Brain microvascular endothelial cell (primary cell): ENCODE measurements at regions not wholly inside any gene's neighbourhood (a gene's known extent, or its start where the extent isn't known, plus 50 kb on each side); places are given as distances from the start of the nearest gene placed in this dataset.

ENCODE experiments used
- DNase-seq: peaks from one replicate; pipeline ENCODE4 v3.0.0-alpha.2; 2020
- H3K27ac ChIP-seq: fragments of 250-450 bp; sonication (Bioruptor Pico); 2 replicates; pipeline ENCODE4 v1.5.1; 2020; ENCODE audit warnings: mild to moderate bottlenecking, moderate library complexity
- H3K27me3 ChIP-seq: fragments of 250-450 bp; sonication (Bioruptor Pico); replicated peaks from 2 replicates; pipeline ENCODE4 v1.5.1; 2020; ENCODE audit warnings: mild to moderate bottlenecking
- H3K36me3 ChIP-seq: fragments of 250-450 bp; sonication (Bioruptor Pico); replicated peaks from 2 replicates; pipeline ENCODE4 v1.5.1; 2020; ENCODE audit warnings: mild to moderate bottlenecking
- H3K4me3 ChIP-seq: 2 replicates; pipeline ENCODE4 v1.5.1; 2011; ENCODE audit warnings: low read depth, mild to moderate bottlenecking, control low read depth, low read length, moderate library complexity
- CTCF ChIP-seq: IDR thresholded peaks from 2 replicates; pipeline ENCODE4 v1.5.1; 2011; ENCODE audit warnings: low read depth, mild to moderate bottlenecking, moderate library complexity, low read length, control low read depth, inconsistent platforms; ENCODE audit errors: missing control alignments
- in situ Hi-C: cut with HindIII; loops from 2 replicates; pipeline ENCODE4 v1.10.0; 2017; ENCODE audit warnings: low sequenced_read_pairs, low pct_ligation_motif_present

GRCh38 chr2:186327251-186327868 lies 158.7 kb upstream of the ZC3H15 start:
- no peaks in the 10 kb centered on the region for H3K36me3 ChIP-seq
- in situ Hi-C loops: no loop called here
- DNase-seq: no peak
- no peak for TF ChIP-seq CTCF
- H3K4me3 ChIP-seq: no peak overlapping the region
- H3K27me3 ChIP-seq: no peaks in the 10 kb centered on the region
- H3K27ac ChIP-seq: no peak overlapping the region

GRCh38 chr2:186328838-186329237 lies 157.2 kb upstream of the ZC3H15 start:
- Histone ChIP-seq H3K36me3 (no peaks in the 10 kb centered on the region), H3K27me3 (no peaks in the 10 kb centered on the region), H3K27ac (no peak overlapping the region), H3K4me3 (no peak overlapping the region)
- no peak for DNase-seq
- in situ Hi-C loops: no loop called here
- no peak for TF ChIP-seq CTCF

GRCh38 chr2:186330050-186330449 lies 156.0 kb upstream of the ZC3H15 start:
- no peak for TF ChIP-seq CTCF
- Histone ChIP-seq H3K4me3 (no peak overlapping the region), H3K27me3 (no peaks in the 10 kb centered on the region), H3K36me3 (no peaks in the 10 kb centered on the region), H3K27ac (no peak overlapping the region)
- in situ Hi-C loops: no loop called here
- DNase-seq: no peak

GRCh38 chr2:186339716-186340115 lies 146.3 kb upstream of the ZC3H15 start:
- Histone ChIP-seq H3K4me3 (no peak overlapping the region), H3K27ac (no peak overlapping the region), H3K36me3 (no peaks in the 10 kb centered on the region), H3K27me3 (no peaks in the 10 kb centered on the region)
- DNase-seq: peak; percentile 2
- TF ChIP-seq CTCF: no peak
- in situ Hi-C loops: no loop called here

- no peak for TF ChIP-seq CTCF
- H3K27me3 ChIP-seq: no peaks in the 10 kb centered on the region
- no peak overlapping the region for H3K27ac ChIP-seq
- H3K4me3 ChIP-seq: no peak overlapping the region
- no peaks in the 10 kb centered on the region for H3K36me3 ChIP-seq
- in situ Hi-C loops: no loop called here
- no peak for DNase-seq
Measured at GRCh38 chr2:186342029-186342428, 144.0 kb upstream of the ZC3H15 start.

GRCh38 chr2:186345745-186346144 lies 140.3 kb upstream of the ZC3H15 start:
- no peak overlapping the region for H3K27ac ChIP-seq
- in situ Hi-C loops: no loop called here
- no peaks in the 10 kb centered on the region for H3K27me3 ChIP-seq
- TF ChIP-seq CTCF: no peak
- no peak for DNase-seq
- no peaks in the 10 kb centered on the region for H3K36me3 ChIP-seq
- H3K4me3 ChIP-seq: no peak overlapping the region
